Liver (tissue), 8 donors: ENCODE measurements at regions not wholly inside any gene's neighbourhood (a gene's known extent, or its start where the extent isn't known, plus 50 kb on each side); places are given as distances from the start of the nearest gene placed in this dataset.
A peak's percentile ranks its signal among the peaks of the same experiment; 100 is the strongest.

Source experiments
- DNase-seq: peaks from one replicate; pipeline ENCODE4 v3.0.0-alpha.2; 2017; ENCODE audit warnings: low spot score
- H3K27ac ChIP-seq, 2 donors: one replicate each; pipeline ENCODE4 v1.7.0; 2013; ENCODE audit warnings: inconsistent platforms in 2 of 2, low read length in 2 of 2, control low read depth in 1 of 2, low read depth in 1 of 2, mild to moderate bottlenecking in 1 of 2
- H3K27me3 ChIP-seq, 4 donors: one replicate each; pipeline versions ENCODE4 v1.6.1 to v1.7.0; 2013; ENCODE audit warnings: low read length in 3 of 4, inconsistent platforms in 1 of 4, mild to moderate bottlenecking in 1 of 4, moderate library complexity in 1 of 4; ENCODE audit not compliant: control insufficient read depth in 4 of 4, insufficient read depth in 4 of 4
- H3K36me3 ChIP-seq, 4 donors: one replicate each; pipeline versions ENCODE4 v1.6.1 to v1.7.0; 2013; ENCODE audit warnings: low read length in 3 of 4, mild to moderate bottlenecking in 3 of 4, low read depth in 1 of 4, moderate library complexity in 1 of 4; ENCODE audit not compliant: control insufficient read depth in 4 of 4, insufficient read depth in 3 of 4
- H3K4me1 ChIP-seq, 4 donors: one replicate each; pipeline versions ENCODE4 v1.6.1 to v1.7.0; 2013; ENCODE audit warnings: low read length in 3 of 4, mild to moderate bottlenecking in 3 of 4, moderate library complexity in 1 of 4; ENCODE audit not compliant: control insufficient read depth in 4 of 4, insufficient read depth in 4 of 4
- H3K4me3 ChIP-seq, 3 donors: one replicate each; pipeline versions ENCODE4 v1.6.1 to v1.7.0; 2013; ENCODE audit warnings: low read length in 3 of 3, control low read depth in 1 of 3, low read depth in 1 of 3, mild to moderate bottlenecking in 1 of 3
- H3K9ac ChIP-seq, 2 donors: one replicate each; pipeline ENCODE4 v1.7.0; 2013; ENCODE audit warnings: low read length in 2 of 2, mild to moderate bottlenecking in 2 of 2, moderate library complexity in 2 of 2, control low read depth in 1 of 2, low read depth in 1 of 2
- H3K9me3 ChIP-seq, 4 donors: one replicate each; pipeline versions ENCODE4 v1.6.1 to v1.7.0; 2013; ENCODE audit warnings: low read length in 3 of 4; ENCODE audit not compliant: control insufficient read depth in 4 of 4
- ATF3 ChIP-seq: IDR thresholded peaks from 2 replicates; pipeline ENCODE4 v1.6.1; 2016; ENCODE audit warnings: antibody characterized with exemption
- EGR1 ChIP-seq, 2 donors: IDR thresholded peaks; 2 replicates each; pipeline ENCODE4 v1.6.1; 2016 to 2018; ENCODE audit warnings: antibody characterized with exemption in 2 of 2, low read depth in 2 of 2
- FOXA1 ChIP-seq: IDR thresholded peaks from 2 replicates; pipeline ENCODE4 v1.6.1; 2016; ENCODE audit warnings: antibody characterized with exemption
- FOXA2 ChIP-seq: IDR thresholded peaks from 2 replicates; pipeline ENCODE4 v1.6.1; 2016; ENCODE audit warnings: antibody characterized with exemption
- GABPA ChIP-seq, 2 donors: IDR thresholded peaks in 1 of 2; conservative IDR thresholded peaks in 1 of 2; 2 replicates each; pipeline ENCODE4 v1.6.1; 2016; ENCODE audit warnings: antibody characterized with exemption in 2 of 2, mild to moderate bottlenecking in 1 of 2, moderate library complexity in 1 of 2
- HNF4A ChIP-seq, 2 donors: conservative IDR thresholded peaks; 2 replicates each; pipeline ENCODE4 v1.6.1; 2016; ENCODE audit warnings: antibody characterized with exemption in 2 of 2, mild to moderate bottlenecking in 2 of 2
- HNF4G ChIP-seq: IDR thresholded peaks from 2 replicates; pipeline ENCODE4 v1.6.1; 2016; ENCODE audit warnings: antibody characterized with exemption
- JUND ChIP-seq, 2 donors: IDR thresholded peaks; 2 replicates each; pipeline ENCODE4 v1.6.1; 2016; ENCODE audit warnings: antibody characterized with exemption in 2 of 2
- NR2F2 ChIP-seq: IDR thresholded peaks from 2 replicates; pipeline ENCODE4 v1.6.1; 2016; ENCODE audit warnings: antibody characterized with exemption
- RAD21 ChIP-seq, 2 donors: IDR thresholded peaks; 2 replicates each; pipeline ENCODE4 v1.6.1; 2016; ENCODE audit warnings: antibody characterized with exemption in 2 of 2, mild to moderate bottlenecking in 2 of 2
- RXRA ChIP-seq, 2 donors: IDR thresholded peaks; 2 replicates each; pipeline ENCODE4 v1.6.1; 2017 to 2018; ENCODE audit warnings: antibody characterized with exemption in 2 of 2, mild to moderate bottlenecking in 1 of 2
- SP1 ChIP-seq: IDR thresholded peaks from 2 replicates; pipeline ENCODE4 v1.6.1; 2018; ENCODE audit warnings: antibody characterized with exemption, mild to moderate bottlenecking
- TAF1 ChIP-seq: conservative IDR thresholded peaks from 2 replicates; pipeline ENCODE4 v1.6.1; 2016; ENCODE audit warnings: antibody characterized with exemption, mild to moderate bottlenecking
- YY1 ChIP-seq: IDR thresholded peaks from 2 replicates; pipeline ENCODE4 v1.6.1; 2016; ENCODE audit warnings: antibody characterized with exemption, mild to moderate bottlenecking
- WGBS: extraction: QIAGEN DNeasy Blood & Tissue Kit; methylation state at CpG from one replicate; pipeline ENCODE4 v1.1.7; 2013; 5-methylcytosine and 5-hydroxymethylcytosine counted together
- TF ChIP-seq, protein P1 (sequence below): IDR thresholded peaks from 2 replicates; pipeline ENCODE4 v1.6.1; 2016; ENCODE audit warnings: antibody characterized with exemption
- TF ChIP-seq, protein P2 (sequence below): fragments of 150-350 bp; IDR thresholded peaks from 2 replicates; pipeline ENCODE4 v1.5.1; 2017; ENCODE audit warnings: improper control_type of control experiment, low read depth, low read length; ENCODE audit not compliant: missing input control
- TF ChIP-seq, protein P3 (sequence below): IDR thresholded peaks from 2 replicates; pipeline ENCODE4 v1.6.1; 2016; ENCODE audit warnings: antibody characterized with exemption, mild to moderate bottlenecking
- TF ChIP-seq, protein P4 (sequence below): IDR thresholded peaks from 2 replicates; pipeline ENCODE4 v1.6.1; 2016; ENCODE audit warnings: antibody characterized with exemption
- donor health status: healthy.
- donor health status: healthy.
- donor health status: healthy.
- donor health status: healthy.
- donor health status: healthy.

- WGBS: 89% methylated on average over 3 of the region's 3 CpGs
- Histone ChIP-seq H3K9me3 (no peaks in the 10 kb centered on the region), H3K27me3 (no peaks in the 10 kb centered on the region), H3K4me3 (no peak overlapping the region), H3K36me3 (no peaks in the 10 kb centered on the region), H3K27ac (no peak overlapping the region), H3K9ac (no peak overlapping the region), H3K4me1 (peaks cover 5 to 19% (median 16%) of the 10 kb centered on the region in 4 donors)
- DNase-seq: no peak
- TF ChIP-seq EGR1 (IDR thresholded peaks at IDR 0.05; ENCODE audit: low read depth in 2 of 2) (no peak), FOXA1 (no peak), YY1 (no peak), HNF4A (conservative IDR thresholded peaks at IDR 0.05) (no peak), NR2F2 (no peak), GABPA (IDR thresholded peaks at IDR 0.05 in 1 of 2, conservative IDR thresholded peaks at IDR 0.05 in 1 of 2) (no peak), FOXA2 (no peak)
- TF ChIP-seq, protein P1, sequence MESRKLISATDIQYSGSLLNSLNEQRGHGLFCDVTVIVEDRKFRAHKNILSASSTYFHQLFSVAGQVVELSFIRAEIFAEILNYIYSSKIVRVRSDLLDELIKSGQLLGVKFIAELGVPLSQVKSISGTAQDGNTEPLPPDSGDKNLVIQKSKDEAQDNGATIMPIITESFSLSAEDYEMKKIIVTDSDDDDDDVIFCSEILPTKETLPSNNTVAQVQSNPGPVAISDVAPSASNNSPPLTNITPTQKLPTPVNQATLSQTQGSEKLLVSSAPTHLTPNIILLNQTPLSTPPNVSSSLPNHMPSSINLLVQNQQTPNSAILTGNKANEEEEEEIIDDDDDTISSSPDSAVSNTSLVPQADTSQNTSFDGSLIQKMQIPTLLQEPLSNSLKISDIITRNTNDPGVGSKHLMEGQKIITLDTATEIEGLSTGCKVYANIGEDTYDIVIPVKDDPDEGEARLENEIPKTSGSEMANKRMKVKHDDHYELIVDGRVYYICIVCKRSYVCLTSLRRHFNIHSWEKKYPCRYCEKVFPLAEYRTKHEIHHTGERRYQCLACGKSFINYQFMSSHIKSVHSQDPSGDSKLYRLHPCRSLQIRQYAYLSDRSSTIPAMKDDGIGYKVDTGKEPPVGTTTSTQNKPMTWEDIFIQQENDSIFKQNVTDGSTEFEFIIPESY: no peak
- TF ChIP-seq, protein P2, sequence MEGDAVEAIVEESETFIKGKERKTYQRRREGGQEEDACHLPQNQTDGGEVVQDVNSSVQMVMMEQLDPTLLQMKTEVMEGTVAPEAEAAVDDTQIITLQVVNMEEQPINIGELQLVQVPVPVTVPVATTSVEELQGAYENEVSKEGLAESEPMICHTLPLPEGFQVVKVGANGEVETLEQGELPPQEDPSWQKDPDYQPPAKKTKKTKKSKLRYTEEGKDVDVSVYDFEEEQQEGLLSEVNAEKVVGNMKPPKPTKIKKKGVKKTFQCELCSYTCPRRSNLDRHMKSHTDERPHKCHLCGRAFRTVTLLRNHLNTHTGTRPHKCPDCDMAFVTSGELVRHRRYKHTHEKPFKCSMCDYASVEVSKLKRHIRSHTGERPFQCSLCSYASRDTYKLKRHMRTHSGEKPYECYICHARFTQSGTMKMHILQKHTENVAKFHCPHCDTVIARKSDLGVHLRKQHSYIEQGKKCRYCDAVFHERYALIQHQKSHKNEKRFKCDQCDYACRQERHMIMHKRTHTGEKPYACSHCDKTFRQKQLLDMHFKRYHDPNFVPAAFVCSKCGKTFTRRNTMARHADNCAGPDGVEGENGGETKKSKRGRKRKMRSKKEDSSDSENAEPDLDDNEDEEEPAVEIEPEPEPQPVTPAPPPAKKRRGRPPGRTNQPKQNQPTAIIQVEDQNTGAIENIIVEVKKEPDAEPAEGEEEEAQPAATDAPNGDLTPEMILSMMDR: no peak
Observed at GRCh38 chr11:31884080-31884479, 73.0 kb upstream of the PAX6 start.

GRCh38 chr11:31883435-31883834 is 72.3 kb upstream of the PAX6 start:
- 25% methylated on average over 3 of the region's 3 CpGs for WGBS
- no peak for DNase-seq
- TF ChIP-seq HNF4G (peak; percentile 87), RXRA (IDR thresholded peaks at IDR 0.05) (peak; percentile 48 to 84), EGR1 (IDR thresholded peaks at IDR 0.05; ENCODE audit: low read depth in 2 of 2) (peak in 1 of 2 donors; percentile 40), FOXA1 (peak; percentile 41), HNF4A (conservative IDR thresholded peaks at IDR 0.05) (peak; percentile 95 to 96), FOXA2 (peak; percentile 77), TAF1 (no peak), RAD21 (IDR thresholded peaks at IDR 0.05) (peak; percentile 44 to 54), JUND (IDR thresholded peaks at IDR 0.05) (peak; percentile 35 to 74), YY1 (peak; percentile 79), SP1 (peak; percentile 91), NR2F2 (no peak), GABPA (IDR thresholded peaks at IDR 0.05 in 1 of 2, conservative IDR thresholded peaks at IDR 0.05 in 1 of 2) (no peak), ATF3 (no peak)
- TF ChIP-seq, protein P1: peak; percentile 70
- TF ChIP-seq, protein P3, sequence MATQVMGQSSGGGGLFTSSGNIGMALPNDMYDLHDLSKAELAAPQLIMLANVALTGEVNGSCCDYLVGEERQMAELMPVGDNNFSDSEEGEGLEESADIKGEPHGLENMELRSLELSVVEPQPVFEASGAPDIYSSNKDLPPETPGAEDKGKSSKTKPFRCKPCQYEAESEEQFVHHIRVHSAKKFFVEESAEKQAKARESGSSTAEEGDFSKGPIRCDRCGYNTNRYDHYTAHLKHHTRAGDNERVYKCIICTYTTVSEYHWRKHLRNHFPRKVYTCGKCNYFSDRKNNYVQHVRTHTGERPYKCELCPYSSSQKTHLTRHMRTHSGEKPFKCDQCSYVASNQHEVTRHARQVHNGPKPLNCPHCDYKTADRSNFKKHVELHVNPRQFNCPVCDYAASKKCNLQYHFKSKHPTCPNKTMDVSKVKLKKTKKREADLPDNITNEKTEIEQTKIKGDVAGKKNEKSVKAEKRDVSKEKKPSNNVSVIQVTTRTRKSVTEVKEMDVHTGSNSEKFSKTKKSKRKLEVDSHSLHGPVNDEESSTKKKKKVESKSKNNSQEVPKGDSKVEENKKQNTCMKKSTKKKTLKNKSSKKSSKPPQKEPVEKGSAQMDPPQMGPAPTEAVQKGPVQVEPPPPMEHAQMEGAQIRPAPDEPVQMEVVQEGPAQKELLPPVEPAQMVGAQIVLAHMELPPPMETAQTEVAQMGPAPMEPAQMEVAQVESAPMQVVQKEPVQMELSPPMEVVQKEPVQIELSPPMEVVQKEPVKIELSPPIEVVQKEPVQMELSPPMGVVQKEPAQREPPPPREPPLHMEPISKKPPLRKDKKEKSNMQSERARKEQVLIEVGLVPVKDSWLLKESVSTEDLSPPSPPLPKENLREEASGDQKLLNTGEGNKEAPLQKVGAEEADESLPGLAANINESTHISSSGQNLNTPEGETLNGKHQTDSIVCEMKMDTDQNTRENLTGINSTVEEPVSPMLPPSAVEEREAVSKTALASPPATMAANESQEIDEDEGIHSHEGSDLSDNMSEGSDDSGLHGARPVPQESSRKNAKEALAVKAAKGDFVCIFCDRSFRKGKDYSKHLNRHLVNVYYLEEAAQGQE: peak; percentile 54
- TF ChIP-seq, protein P4, sequence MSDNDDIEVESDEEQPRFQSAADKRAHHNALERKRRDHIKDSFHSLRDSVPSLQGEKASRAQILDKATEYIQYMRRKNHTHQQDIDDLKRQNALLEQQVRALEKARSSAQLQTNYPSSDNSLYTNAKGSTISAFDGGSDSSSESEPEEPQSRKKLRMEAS: peak; percentile 73
- TF ChIP-seq, protein P2: no peak

More at GRCh38 chr11:31883435-31883834, 72.3 kb upstream of the PAX6 start:
- no peak overlapping the region for H3K9ac ChIP-seq
- no peaks in the 10 kb centered on the region for H3K36me3 ChIP-seq
- no peak overlapping the region for H3K27ac ChIP-seq
- no peak overlapping the region for H3K4me3 ChIP-seq
- no peaks in the 10 kb centered on the region for H3K27me3 ChIP-seq
- no peaks in the 10 kb centered on the region for H3K9me3 ChIP-seq
- H3K4me1 ChIP-seq: peaks cover 5 to 19% (median 16%) of the 10 kb centered on the region in 4 donors
